HEK293 (cell line): ENCODE measurements at regions not wholly inside any gene's neighbourhood (a gene's known extent, or its start where the extent isn't known, plus 50 kb on each side); places are given as distances from the start of the nearest gene placed in this dataset.
"Not testable (repeated sequence)": the region's sequence is repeated elsewhere in the genome, so short reads cannot be mapped to it uniquely, and the experiment has no call there.

Source experiments
- CTCF ChIA-PET: fragments of 350-600 bp; formaldehyde crosslinking; extraction: SDS; loops from one replicate; lab custom pipeline; 2021; ENCODE audit warnings: antibody characterized with exemption; lab: Yijun Ruan, JAX
- POLR2A ChIA-PET: fragments of 300-600 bp; formaldehyde crosslinking; extraction: SDS; loops from one replicate; lab custom pipeline; 2020; ENCODE audit warnings: antibody characterized with exemption, inconsistent platforms; lab: Yijun Ruan, JAX
- H3K27ac ChIP-seq: fragments of 200-500 bp; sonication (Bioruptor generic); 2 replicates; pipeline ENCODE4 v1.5.1; 2014; ENCODE audit warnings: low read depth, low read length, control low read depth, inconsistent platforms; ENCODE audit errors: extremely low read depth
- H3K36me3 ChIP-seq, 2 experiments: fragments of 200-500 bp in 1 of 2; sonication (Bioruptor generic) in 1 of 2; 1 replicate in 1 of 2; 2 replicates in 1 of 2; pipeline ENCODE4 v1.5.1; 2014 to 2017; ENCODE audit warnings: inconsistent platforms in 2 of 2, low read length in 2 of 2; ENCODE audit not compliant: control insufficient read depth in 2 of 2, insufficient read depth in 1 of 2
- H3K4me1 ChIP-seq: fragments of 200-500 bp; sonication (Bioruptor generic); 2 replicates; pipeline ENCODE4 v1.5.1; 2014; ENCODE audit warnings: mild to moderate bottlenecking, low read length, inconsistent platforms; ENCODE audit not compliant: control insufficient read depth, insufficient read depth
- H3K4me3 ChIP-seq: 2 replicates; pipeline ENCODE4 v1.5.1; 2011; ENCODE audit warnings: low read depth, mild to moderate bottlenecking, control low read depth, low read length, moderate library complexity
- H3K9me3 ChIP-seq: fragments of 200-500 bp; sonication (Bioruptor generic); 2 replicates; pipeline ENCODE4 v1.5.1; 2014; ENCODE audit warnings: low read depth, low read length, inconsistent platforms; ENCODE audit not compliant: control insufficient read depth, insufficient read depth
- BCL11B ChIP-seq: fragments of 450-650 bp; formaldehyde crosslinking; IDR thresholded peaks from 2 replicates; pipeline ENCODE4 v1.5.1; 2016; ENCODE audit warnings: low read depth, missing biosample characterization, missing genetic modification characterization
- GLIS1 ChIP-seq: fragments of 450-650 bp; formaldehyde crosslinking; IDR thresholded peaks from 2 replicates; pipeline ENCODE4 v1.5.1; 2016; ENCODE audit warnings: missing biosample characterization, missing genetic modification characterization
- KLF1 ChIP-seq: fragments of 450-650 bp; formaldehyde crosslinking; IDR thresholded peaks from 2 replicates; pipeline ENCODE4 v1.5.1; 2016; ENCODE audit warnings: missing biosample characterization, missing genetic modification characterization
- KLF10 ChIP-seq: fragments of 450-650 bp; IDR thresholded peaks from 2 replicates; pipeline ENCODE4 v1.5.1; 2018; ENCODE audit warnings: missing biosample characterization, mild to moderate bottlenecking, missing genetic modification characterization
- PRDM2 ChIP-seq: fragments of 450-650 bp; formaldehyde crosslinking; IDR thresholded peaks from 2 replicates; pipeline ENCODE4 v1.5.1; 2016; ENCODE audit warnings: missing biosample characterization, missing genetic modification characterization, borderline replicate concordance
- ZBTB20 ChIP-seq: fragments of 450-650 bp; formaldehyde crosslinking; IDR thresholded peaks from 2 replicates; pipeline ENCODE4 v1.5.1; 2016; ENCODE audit warnings: missing biosample characterization, missing genetic modification characterization
- ZBTB44 ChIP-seq: fragments of 450-650 bp; IDR thresholded peaks from 2 replicates; pipeline ENCODE4 v1.5.1; 2018; ENCODE audit warnings: missing biosample characterization, mild to moderate bottlenecking, missing genetic modification characterization
- ZNF2 ChIP-seq: fragments of 450-650 bp; formaldehyde crosslinking; IDR thresholded peaks from 2 replicates; pipeline ENCODE4 v1.5.1; 2016; ENCODE audit warnings: missing biosample characterization, missing genetic modification characterization
- ZNF394 ChIP-seq: fragments of 450-650 bp; formaldehyde crosslinking; IDR thresholded peaks from 2 replicates; pipeline ENCODE4 v1.5.1; 2016; ENCODE audit warnings: missing biosample characterization, missing genetic modification characterization, mild to moderate bottlenecking, moderate library complexity, borderline replicate concordance
- ZNF610 ChIP-seq: fragments of 450-650 bp; formaldehyde crosslinking; IDR thresholded peaks from 2 replicates; pipeline ENCODE4 v1.5.1; 2016; ENCODE audit warnings: missing biosample characterization, missing genetic modification characterization, borderline replicate concordance
- ZNF626 ChIP-seq: fragments of 450-650 bp; sonication (Bioruptor Pico); formaldehyde crosslinking; IDR thresholded peaks from 2 replicates; pipeline ENCODE4 v1.5.1; 2018; ENCODE audit warnings: missing biosample characterization, missing genetic modification characterization, inconsistent platforms

GRCh38 chr12:33223956-33224355 is 215.7 kb downstream of the SYT10 start:
- ChIA-PET CTCF (no interaction called here), POLR2A (no interaction called here)
- Histone ChIP-seq H3K27ac (no peak overlapping the region), H3K9me3 (no peaks in the 10 kb centered on the region), H3K4me1 (no peaks in the 10 kb centered on the region), H3K4me3 (no peak overlapping the region), H3K36me3 (no peaks in the 10 kb centered on the region)
- no peak for TF ChIP-seq ZBTB20 (tag by site-specific recombination)
- no peak for TF ChIP-seq ZNF394 (tag by site-specific recombination)
- no peak for TF ChIP-seq GLIS1

DNA sequence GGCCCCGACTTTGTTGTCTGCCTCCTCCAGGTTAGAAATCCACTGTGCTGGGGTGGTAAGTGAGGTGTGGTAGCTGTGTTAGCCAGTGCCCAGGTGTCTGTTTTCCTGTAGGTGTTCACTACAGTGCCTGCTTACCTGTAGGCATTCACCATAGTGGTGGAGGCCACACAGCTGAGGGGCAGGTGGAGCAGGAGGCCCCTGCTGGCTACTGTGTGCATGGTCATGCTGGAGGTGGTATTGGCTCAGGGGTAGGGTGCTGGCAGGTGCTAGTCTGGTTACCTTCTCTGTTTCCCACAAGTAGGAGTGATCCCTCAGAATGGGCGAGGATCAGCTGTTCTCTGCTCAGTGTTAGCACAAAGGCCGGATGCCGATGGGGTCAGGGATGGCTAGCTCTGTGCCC is 217.3 kb downstream of the SYT10 start:
- Histone ChIP-seq H3K4me3 (no peak overlapping the region), H3K27ac (no peak overlapping the region), H3K36me3 (no peaks in the 10 kb centered on the region), H3K9me3 (no peaks in the 10 kb centered on the region), H3K4me1 (no peaks in the 10 kb centered on the region)
- ChIA-PET CTCF (interaction anchor here (0.6 kb wide), 1 partner anchor 467 kb away, joined by 3 read pairs; the partner anchor contains the start of gene YARS2), POLR2A (interaction anchor here (0.6 kb wide), 1 partner anchor 57 kb away, joined by 3 read pairs; no protein-coding TSS in a partner anchor)
- TF ChIP-seq ZNF626 (tag by site-specific recombination) (no peak), ZNF610 (tag by site-specific recombination) (no peak)

GRCh38 chr12:33205981-33206380 is 233.6 kb downstream of the SYT10 start:
- no peaks in the 10 kb centered on the region for H3K9me3 ChIP-seq
- H3K36me3 ChIP-seq = no peaks in the 10 kb centered on the region
- ChIA-PET POLR2A (no interaction called here), CTCF (no interaction called here)
- H3K4me1 ChIP-seq = no peaks in the 10 kb centered on the region
- TF ChIP-seq KLF1 (tag by site-specific recombination) (no peak), ZNF2 (tag by site-specific recombination) (no peak), BCL11B (tag by site-specific recombination) (no peak), ZBTB44 (tag by site-specific recombination) (no peak), KLF10 (tag by site-specific recombination) (no peak), PRDM2 (tag by site-specific recombination) (no peak)
- H3K4me3 ChIP-seq = no peak overlapping the region
- no peak overlapping the region for H3K27ac ChIP-seq

GRCh38 chr12:33194389-33194788 is 245.2 kb downstream of the SYT10 start:
- H3K36me3 ChIP-seq, H3K27ac ChIP-seq, CTCF ChIA-PET, POLR2A ChIA-PET, H3K4me3 ChIP-seq, H3K9me3 ChIP-seq, H3K4me1 ChIP-seq: not testable (repeated sequence)
